Colonic mucosa (tissue), 4 donors: ENCODE measurements at regions not wholly inside any gene's neighbourhood (a gene's known extent, or its start where the extent isn't known, plus 50 kb on each side); places are given as distances from the start of the nearest gene placed in this dataset. TPM values are rescaled to one million over a fixed set of nuclear protein-coding genes. Genes with fewer than 3 reads are reported as not detected.

Experiments used
- DNase-seq: peaks from one replicate; pipeline ENCODE4 v3.0.0-alpha.2; 2020
- H3K27ac ChIP-seq: fragments of 200-600 bp; one replicate; pipeline ENCODE4 v1.8.0; 2021
- H3K27me3 ChIP-seq: fragments of 200-600 bp; one replicate; pipeline ENCODE4 v1.8.0; 2021
- H3K36me3 ChIP-seq: fragments of 200-600 bp; one replicate; pipeline ENCODE4 v1.8.0; 2021
- H3K4me1 ChIP-seq: fragments of 200-600 bp; one replicate; pipeline ENCODE4 v1.8.0; 2021; ENCODE audit warnings: mild to moderate bottlenecking
- H3K4me3 ChIP-seq: fragments of 200-600 bp; one replicate; pipeline ENCODE4 v1.8.0; 2021
- H3K9ac ChIP-seq, 2 donors: one replicate each; pipeline ENCODE4 v1.7.0; 2013; ENCODE audit warnings: control low read depth in 2 of 2, low read depth in 2 of 2, low read length in 2 of 2
- H3K9me3 ChIP-seq: fragments of 200-600 bp; one replicate; pipeline ENCODE4 v1.8.0; 2021
- intact Hi-C: fragments of 100-400 bp; cut with DNase I; formaldehyde crosslinking; loops from one replicate; pipeline ENCODE4 v1.14.1; 2022
- microRNA-seq: library from miRNA; unstranded; fragments of <30 nt; microRNA quantifications from one replicate; pipeline ENCODE4, GENCODE V29; 2019
- TF ChIP-seq, protein P1 (sequence below): fragments of 200-600 bp; IDR thresholded peaks from one replicate; pipeline ENCODE4 v1.8.0; 2022; ENCODE audit warnings: antibody characterized with exemption, mild to moderate bottlenecking
- donor health status: healthy.
- donor health status: DM: no; HTN: no; CAD: no.
- donor health status: DM: no; HTN: no; CAD: no.

DNA sequence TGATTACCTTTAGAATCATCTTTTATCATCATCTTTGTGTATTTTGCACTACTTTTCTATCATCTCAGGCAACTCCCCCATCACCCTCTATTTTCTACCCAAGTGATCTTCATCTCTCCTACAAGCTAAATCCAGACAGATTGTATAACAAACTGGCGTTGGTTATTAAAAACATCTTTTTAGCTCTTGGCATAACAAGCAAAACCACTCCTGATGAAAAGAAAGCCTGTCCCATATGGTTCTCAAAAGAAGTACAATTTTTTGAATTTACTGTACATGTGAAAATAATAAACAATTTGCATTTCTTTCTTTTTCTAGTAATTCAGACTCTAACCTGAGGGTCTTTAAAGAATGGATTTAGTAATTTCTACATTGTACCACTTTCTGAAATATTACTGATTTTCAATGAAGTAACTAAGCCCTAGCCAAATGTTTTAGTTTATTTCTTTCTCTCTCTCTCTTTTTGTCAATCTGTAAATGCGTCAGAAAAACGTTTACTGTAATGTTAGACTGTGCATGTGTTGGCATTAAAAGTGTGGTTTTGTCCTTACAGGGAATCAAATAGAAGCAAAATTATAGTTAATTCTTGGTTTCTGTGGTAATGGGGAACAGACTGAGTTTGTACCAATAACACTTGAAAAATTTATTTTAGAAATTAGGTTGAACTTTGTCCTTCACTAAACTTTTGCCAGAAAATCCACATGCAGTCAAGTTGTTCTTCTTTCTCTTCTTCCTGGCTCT, 52.5 kb upstream of the RPS23 start:
- H3K9ac ChIP-seq = no peak overlapping the region
- no peak overlapping the region for H3K27ac ChIP-seq
- H3K9me3 ChIP-seq = no peaks in the 10 kb centered on the region
- no peaks in the 10 kb centered on the region for H3K27me3 ChIP-seq
- no peaks in the 10 kb centered on the region for H3K36me3 ChIP-seq
- H3K4me1 ChIP-seq = no peaks in the 10 kb centered on the region
- intact Hi-C loops = no loop called here
- DNase-seq = no peak
- TF ChIP-seq, protein P1, sequence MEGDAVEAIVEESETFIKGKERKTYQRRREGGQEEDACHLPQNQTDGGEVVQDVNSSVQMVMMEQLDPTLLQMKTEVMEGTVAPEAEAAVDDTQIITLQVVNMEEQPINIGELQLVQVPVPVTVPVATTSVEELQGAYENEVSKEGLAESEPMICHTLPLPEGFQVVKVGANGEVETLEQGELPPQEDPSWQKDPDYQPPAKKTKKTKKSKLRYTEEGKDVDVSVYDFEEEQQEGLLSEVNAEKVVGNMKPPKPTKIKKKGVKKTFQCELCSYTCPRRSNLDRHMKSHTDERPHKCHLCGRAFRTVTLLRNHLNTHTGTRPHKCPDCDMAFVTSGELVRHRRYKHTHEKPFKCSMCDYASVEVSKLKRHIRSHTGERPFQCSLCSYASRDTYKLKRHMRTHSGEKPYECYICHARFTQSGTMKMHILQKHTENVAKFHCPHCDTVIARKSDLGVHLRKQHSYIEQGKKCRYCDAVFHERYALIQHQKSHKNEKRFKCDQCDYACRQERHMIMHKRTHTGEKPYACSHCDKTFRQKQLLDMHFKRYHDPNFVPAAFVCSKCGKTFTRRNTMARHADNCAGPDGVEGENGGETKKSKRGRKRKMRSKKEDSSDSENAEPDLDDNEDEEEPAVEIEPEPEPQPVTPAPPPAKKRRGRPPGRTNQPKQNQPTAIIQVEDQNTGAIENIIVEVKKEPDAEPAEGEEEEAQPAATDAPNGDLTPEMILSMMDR = no peak
- H3K4me3 ChIP-seq = no peak overlapping the region

- no peaks in the 10 kb centered on the region for H3K9me3 ChIP-seq
- H3K36me3 ChIP-seq = no peaks in the 10 kb centered on the region
- no peak overlapping the region for H3K27ac ChIP-seq
- no peak for DNase-seq
- H3K4me1 ChIP-seq = no peaks in the 10 kb centered on the region
- intact Hi-C loops = no loop called here
- no peak overlapping the region for H3K4me3 ChIP-seq
- no peak overlapping the region for H3K9ac ChIP-seq
- TF ChIP-seq, protein P1 = no peak
- H3K27me3 ChIP-seq = no peaks in the 10 kb centered on the region
Observed at GRCh38 chr5:82329393-82329792, 51.2 kb upstream of the RPS23 start.

Small RNA genes in the stretch of these regions (microRNA-seq; reads per million reads assigned to microRNA genes)
- not detected for gene MIR3977
